ENCODE measurements at regions not wholly inside any gene's neighbourhood (a gene's known extent, or its start where the extent isn't known, plus 50 kb on each side); places are given as distances from the start of the nearest gene placed in this dataset.
"Not testable (repeated sequence)": the region's sequence is repeated elsewhere in the genome, so short reads cannot be mapped to it uniquely, and the experiment has no call there.

GRCh38 chr4:20020056-20020455 is 231.6 kb upstream of the SLIT2 start:
- ATAC-seq (no peak), DNase-seq (no peak)
- Histone ChIP-seq H3K4me1 (ENCODE audit: control insufficient read depth, insufficient read depth, low read length) (no peaks in the 10 kb centered on the region), H3K4me3 (ENCODE audit: low read length) (no peak overlapping the region), H3K9me3 (ENCODE audit: control insufficient read depth, low read length) (no peaks in the 10 kb centered on the region), H3K27ac (ENCODE audit: low read length) (no peak overlapping the region), H3K27me3 (ENCODE audit: control insufficient read depth, insufficient read depth) (no peaks in the 10 kb centered on the region)
- intact Hi-C loops (cut with DNase I), result no loop called here
- WGBS, result 88% methylated on average over 2 of the region's 2 CpGs

- Histone ChIP-seq H3K27me3 (ENCODE audit: control insufficient read depth, insufficient read depth) (no peaks in the 10 kb centered on the region), H3K9me3 (ENCODE audit: control insufficient read depth, low read length) (no peaks in the 10 kb centered on the region), H3K4me3 (ENCODE audit: low read length) (no peak overlapping the region), H3K27ac (ENCODE audit: low read length) (no peak overlapping the region), H3K4me1 (ENCODE audit: control insufficient read depth, insufficient read depth, low read length) (no peaks in the 10 kb centered on the region)
- DNase-seq (no peak), ATAC-seq (no peak)
- intact Hi-C loops (cut with DNase I), result no loop called here
- WGBS, result 94% methylated on average over 4 of the region's 4 CpGs
Observed at GRCh38 chr4:20019310-20020015, 232.2 kb upstream of the SLIT2 start.

DNA sequence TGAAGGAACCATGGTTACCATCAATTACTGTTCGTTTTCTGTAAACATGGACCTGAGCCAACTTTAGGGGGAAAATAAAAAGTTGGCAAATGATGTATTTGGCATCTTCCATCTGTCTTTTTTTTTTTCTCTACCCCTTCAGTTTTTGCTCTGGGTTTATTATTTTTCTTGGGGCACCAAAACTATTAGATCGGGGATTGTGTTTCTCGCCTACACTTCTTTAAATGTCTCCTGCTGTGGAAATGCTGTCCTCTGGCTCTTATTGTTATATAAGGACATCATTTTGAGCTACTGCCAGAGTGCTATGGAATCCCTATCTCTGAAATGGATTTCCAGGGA is 234.0 kb upstream of the SLIT2 start:
- H3K27me3 ChIP-seq (ENCODE audit: control insufficient read depth, insufficient read depth), result no peaks in the 10 kb centered on the region
- ATAC-seq (no peak), DNase-seq (no peak)
- WGBS, result 57% methylated on average over 3 of the region's 3 CpGs
- no peaks in the 10 kb centered on the region for H3K9me3 ChIP-seq (ENCODE audit: control insufficient read depth, low read length)
- no peak overlapping the region for H3K27ac ChIP-seq (ENCODE audit: low read length)
- intact Hi-C loops (cut with DNase I), result no loop called here
- no peaks in the 10 kb centered on the region for H3K4me1 ChIP-seq (ENCODE audit: control insufficient read depth, insufficient read depth, low read length)
- no peak overlapping the region for H3K4me3 ChIP-seq (ENCODE audit: low read length)

DNA sequence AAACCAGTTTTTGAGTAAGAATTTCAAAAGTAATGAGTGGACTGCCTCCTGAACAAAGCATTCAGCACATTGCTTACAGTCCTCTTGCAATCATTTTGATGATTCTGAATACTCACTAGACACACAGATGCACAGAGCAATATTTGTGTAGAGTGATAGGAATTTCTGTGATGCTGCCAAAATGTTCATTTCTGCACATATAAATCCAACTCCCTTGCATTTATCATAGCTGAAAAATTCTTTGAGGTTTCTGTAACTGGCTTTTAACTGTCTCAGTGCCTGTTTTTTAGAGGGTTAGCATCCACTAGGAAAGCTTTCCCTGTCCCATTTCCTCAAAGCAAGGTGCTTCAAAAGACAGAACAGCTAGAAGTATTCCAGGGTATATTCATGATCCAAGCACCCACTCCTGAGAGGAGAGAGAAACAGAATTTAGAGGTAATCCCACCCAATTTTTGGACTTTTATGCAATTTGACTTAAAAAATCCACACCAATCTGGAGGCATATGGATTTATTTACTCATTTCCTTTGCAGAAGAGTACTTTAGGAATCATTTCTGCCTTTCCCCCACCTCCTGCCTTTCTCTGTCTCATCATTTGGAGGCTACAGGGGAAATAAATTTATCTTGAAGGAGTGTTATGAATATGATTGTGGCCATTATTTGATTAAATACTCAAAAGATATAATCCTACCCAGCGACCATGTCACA is 234.5 kb upstream of the SLIT2 start:
- ATAC-seq (no peak), DNase-seq (no peak)
- Histone ChIP-seq H3K9me3 (ENCODE audit: control insufficient read depth, low read length) (no peaks in the 10 kb centered on the region), H3K4me3 (ENCODE audit: low read length) (no peak overlapping the region), H3K4me1 (ENCODE audit: control insufficient read depth, insufficient read depth, low read length) (no peaks in the 10 kb centered on the region), H3K27ac (ENCODE audit: low read length) (no peak overlapping the region), H3K27me3 (ENCODE audit: control insufficient read depth, insufficient read depth) (no peaks in the 10 kb centered on the region)
- intact Hi-C loops (cut with DNase I), result no loop called here
- WGBS, result 30% methylated on average over 1 of the region's 1 CpG

DNA sequence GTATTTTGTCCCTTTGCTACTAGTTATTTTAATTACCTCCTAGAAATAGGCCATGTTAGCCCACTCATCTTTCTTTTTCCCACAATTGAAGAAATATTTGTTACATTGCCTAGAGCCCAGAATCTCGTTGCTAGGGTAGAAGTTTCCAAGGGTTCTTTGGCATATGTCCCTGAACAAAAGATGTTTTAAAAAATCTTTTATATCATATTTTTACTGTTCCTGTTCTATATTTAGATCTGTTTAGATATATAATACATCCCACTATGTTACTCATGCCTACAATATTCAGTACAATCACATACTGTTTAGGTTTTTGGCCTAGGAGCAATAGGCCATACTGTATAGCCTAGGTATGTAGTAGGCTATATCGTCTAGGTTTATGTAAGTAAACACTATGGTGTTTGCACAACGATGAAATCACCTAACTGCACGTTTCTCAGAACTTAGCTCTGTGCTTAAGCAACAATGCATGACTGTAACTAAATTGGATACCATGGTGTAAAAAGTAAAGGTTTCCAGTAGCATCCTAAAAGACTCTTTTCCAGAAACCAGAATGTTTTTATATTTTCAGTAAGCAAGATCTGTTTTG is 236.0 kb upstream of the SLIT2 start:
- Histone ChIP-seq H3K27ac (ENCODE audit: low read length) (no peak overlapping the region), H3K27me3 (ENCODE audit: control insufficient read depth, insufficient read depth) (no peaks in the 10 kb centered on the region), H3K9me3 (ENCODE audit: control insufficient read depth, low read length) (no peaks in the 10 kb centered on the region), H3K4me3 (ENCODE audit: low read length) (no peak overlapping the region), H3K4me1 (ENCODE audit: control insufficient read depth, insufficient read depth, low read length) (no peaks in the 10 kb centered on the region)
- ATAC-seq (no peak), DNase-seq (no peak)
- 65% methylated on average over 4 of the region's 4 CpGs for WGBS
- intact Hi-C loops (cut with DNase I), result no loop called here

DNA sequence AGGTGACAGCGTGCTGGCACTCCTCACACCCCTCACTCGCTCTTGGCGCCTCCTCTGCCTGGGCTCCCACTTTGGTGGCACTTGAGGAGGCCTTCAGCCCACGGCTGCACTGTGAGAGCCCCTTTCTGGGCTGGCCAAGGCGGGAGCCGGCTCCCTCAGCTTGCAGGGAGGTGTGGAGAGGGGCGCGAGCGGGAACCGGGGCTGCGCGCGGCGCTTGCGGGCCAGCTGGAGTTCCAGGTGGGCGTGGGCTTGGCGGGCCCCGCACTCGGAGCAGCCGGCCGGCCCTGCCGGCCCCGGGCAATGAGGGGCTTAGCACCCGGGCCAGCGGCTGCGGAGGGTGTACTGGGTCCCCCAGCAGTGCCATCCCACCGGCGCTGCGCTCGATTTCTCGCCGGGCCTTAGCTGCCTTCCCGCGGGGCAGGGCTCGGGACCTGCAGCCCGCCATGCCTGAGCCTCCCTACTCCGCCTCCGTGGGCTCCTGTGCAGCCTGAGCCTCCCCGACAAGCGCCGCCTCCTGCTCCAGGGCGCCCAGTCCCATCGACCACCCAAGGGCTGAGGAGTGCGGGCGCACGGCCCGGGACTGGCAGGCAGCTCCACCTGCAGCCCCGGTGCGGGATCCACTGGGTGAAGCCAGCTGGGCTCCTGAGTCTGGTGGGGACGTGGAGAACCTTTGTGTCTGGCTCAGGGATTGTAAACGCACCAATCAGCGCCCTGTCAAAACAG is 247.7 kb upstream of the SLIT2 start:
- H3K9me3 ChIP-seq (ENCODE audit: control insufficient read depth, low read length); ATAC-seq; H3K27ac ChIP-seq (ENCODE audit: low read length); intact Hi-C loops (cut with DNase I); H3K4me3 ChIP-seq (ENCODE audit: low read length); H3K4me1 ChIP-seq (ENCODE audit: control insufficient read depth, insufficient read depth, low read length); H3K27me3 ChIP-seq (ENCODE audit: control insufficient read depth, insufficient read depth): not testable (repeated sequence)
- WGBS, result 89% methylated on average over 44 of the region's 52 CpGs
- DNase-seq, result peak in 1 of 3 donors; percentile 33

GRCh38 chr4:19999775-20000414 is 251.8 kb upstream of the SLIT2 start:
- Histone ChIP-seq H3K27ac (ENCODE audit: low read length) (no peak overlapping the region), H3K9me3 (ENCODE audit: control insufficient read depth, low read length) (no peaks in the 10 kb centered on the region), H3K4me3 (ENCODE audit: low read length) (no peak overlapping the region), H3K27me3 (ENCODE audit: control insufficient read depth, insufficient read depth) (no peaks in the 10 kb centered on the region), H3K4me1 (ENCODE audit: control insufficient read depth, insufficient read depth, low read length) (no peaks in the 10 kb centered on the region)
- no peak for DNase-seq
- 81% methylated on average over 4 of the region's 4 CpGs for WGBS
- no peak for ATAC-seq
- intact Hi-C loops (cut with DNase I), result no loop called here

- no peak overlapping the region for H3K4me3 ChIP-seq (ENCODE audit: low read length)
- H3K9me3 ChIP-seq (ENCODE audit: control insufficient read depth, low read length), result no peaks in the 10 kb centered on the region
- intact Hi-C loops (cut with DNase I), result no loop called here
- WGBS, result 92% methylated on average over 1 of the region's 1 CpG
- ATAC-seq, result no peak
- H3K27ac ChIP-seq (ENCODE audit: low read length), result no peak overlapping the region
- no peaks in the 10 kb centered on the region for H3K4me1 ChIP-seq (ENCODE audit: control insufficient read depth, insufficient read depth, low read length)
- no peaks in the 10 kb centered on the region for H3K27me3 ChIP-seq (ENCODE audit: control insufficient read depth, insufficient read depth)
- DNase-seq, result no peak
Observed at GRCh38 chr4:19999276-19999675, 252.4 kb upstream of the SLIT2 start.

DNA sequence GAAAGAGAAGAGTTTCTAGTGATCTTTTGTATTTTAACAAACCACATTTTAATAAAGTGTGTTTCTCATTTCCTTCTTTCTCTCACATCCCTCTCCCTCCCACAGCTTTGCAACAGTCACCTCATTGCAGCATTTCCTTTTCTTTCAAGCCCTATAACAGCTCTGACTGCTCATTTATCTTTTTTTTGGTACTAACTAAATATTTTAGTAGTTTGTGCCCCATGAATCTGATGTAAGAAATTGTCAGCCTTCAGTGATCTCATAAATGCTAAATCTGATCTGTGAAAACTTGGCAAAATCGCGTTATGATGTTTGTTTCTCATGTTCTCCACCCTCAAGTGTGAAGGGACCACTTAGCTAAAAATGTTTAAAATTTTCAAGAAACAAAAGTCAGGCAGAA is 258.5 kb upstream of the SLIT2 start:
- WGBS, result 56% methylated on average over 2 of the region's 2 CpGs
- intact Hi-C loops (cut with DNase I), result no loop called here

GRCh38 chr4:19992471-19993093 is 259.1 kb upstream of the SLIT2 start:
- Histone ChIP-seq H3K4me3 (ENCODE audit: low read length) (no peak overlapping the region), H3K27me3 (ENCODE audit: control insufficient read depth, insufficient read depth) (no peaks in the 10 kb centered on the region), H3K9me3 (ENCODE audit: control insufficient read depth, low read length) (no peaks in the 10 kb centered on the region), H3K4me1 (ENCODE audit: control insufficient read depth, insufficient read depth, low read length) (no peaks in the 10 kb centered on the region), H3K27ac (ENCODE audit: low read length) (no peak overlapping the region)
- intact Hi-C loops (cut with DNase I), result no loop called here
- WGBS, result 80% methylated on average over 4 of the region's 4 CpGs
- ATAC-seq, result no peak
- no peak for DNase-seq

More for the DNA sequence above, 258.5 kb upstream of the SLIT2 start:
- no peaks in the 10 kb centered on the region for H3K4me1 ChIP-seq (ENCODE audit: control insufficient read depth, insufficient read depth, low read length)
- H3K4me3 ChIP-seq (ENCODE audit: low read length), result no peak overlapping the region
- H3K9me3 ChIP-seq (ENCODE audit: control insufficient read depth, low read length), result no peaks in the 10 kb centered on the region
- DNase-seq (no peak), ATAC-seq (no peak)
- H3K27ac ChIP-seq (ENCODE audit: low read length), result no peak overlapping the region
- H3K27me3 ChIP-seq (ENCODE audit: control insufficient read depth, insufficient read depth), result no peaks in the 10 kb centered on the region

All from right cardiac atrium (tissue), 5 donors.